GM12892 (cell line): ENCODE measurements at regions not wholly inside any gene's neighbourhood (a gene's known extent, or its start where the extent isn't known, plus 50 kb on each side); places are given as distances from the start of the nearest gene placed in this dataset.

Experiments
- POLR2A ChIP-seq: IDR thresholded peaks from 2 replicates; pipeline ENCODE4 v1.6.1; 2011; ENCODE audit warnings: low read depth, low read length, control low read depth
- POLR2AphosphoS5 ChIP-seq: IDR thresholded peaks from 2 replicates; pipeline ENCODE4 v1.6.1; 2011; ENCODE audit warnings: low read depth, low read length, control low read depth
- TAF1 ChIP-seq: IDR thresholded peaks from 2 replicates; pipeline ENCODE4 v1.6.1; 2011; ENCODE audit warnings: low read depth, mild to moderate bottlenecking, control low read depth, low read length, borderline replicate concordance

GRCh38 chr5:20522905-20523482 lies 535.0 kb upstream of the CDH18 start:
- TF ChIP-seq POLR2A (no peak), POLR2AphosphoS5 (no peak), TAF1 (no peak)
